Kidney capillary endothelial cell (primary cell): ENCODE measurements at regions not wholly inside any gene's neighbourhood (a gene's known extent, or its start where the extent isn't known, plus 50 kb on each side); places are given as distances from the start of the nearest gene placed in this dataset.

Experiments used
- DNase-seq: peaks from one replicate; pipeline ENCODE4 v3.0.0-alpha.2; 2018; ENCODE audit warnings: low spot score

DNA sequence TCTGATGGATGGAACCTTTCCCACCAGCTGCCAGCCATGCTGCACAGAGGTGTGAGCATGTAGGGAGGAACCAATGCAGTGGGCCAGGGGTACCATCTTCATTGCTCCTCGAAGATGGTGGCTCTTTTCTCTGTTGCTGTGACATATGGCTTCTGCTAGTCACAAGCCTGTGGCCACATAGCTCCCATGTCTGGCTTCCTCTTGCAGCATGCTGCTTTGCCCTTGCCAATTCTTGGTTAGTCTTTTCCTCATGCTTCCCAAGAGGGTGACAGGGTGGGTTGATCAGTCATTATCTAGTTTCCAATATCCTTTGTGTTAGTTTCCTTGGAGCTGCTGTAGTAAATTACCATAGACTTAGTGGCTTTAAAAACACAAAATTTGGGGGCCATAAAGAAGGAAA is 123.4 kb downstream of the ETS2 start:
- no peak for DNase-seq

DNA sequence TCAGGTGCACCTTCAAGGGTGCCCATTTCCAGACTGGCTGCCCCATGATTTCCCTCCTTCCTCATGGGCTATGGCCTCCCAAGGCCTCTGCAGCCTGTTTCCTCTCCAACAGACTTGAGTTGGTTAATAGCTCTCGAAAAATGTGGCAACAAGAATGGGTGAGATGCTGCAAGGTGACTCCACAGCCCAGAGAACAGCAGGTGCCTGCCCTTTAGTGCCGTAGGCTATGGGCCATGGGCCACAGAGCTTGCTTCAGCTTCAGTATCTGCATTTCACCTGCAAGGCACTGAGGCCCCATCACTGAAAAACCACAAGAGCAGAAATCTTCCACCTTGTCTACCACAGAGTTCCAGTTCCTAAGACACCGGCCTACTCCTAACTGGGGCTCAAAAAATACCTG is 122.0 kb downstream of the ETS2 start:
- no peak for DNase-seq

DNA sequence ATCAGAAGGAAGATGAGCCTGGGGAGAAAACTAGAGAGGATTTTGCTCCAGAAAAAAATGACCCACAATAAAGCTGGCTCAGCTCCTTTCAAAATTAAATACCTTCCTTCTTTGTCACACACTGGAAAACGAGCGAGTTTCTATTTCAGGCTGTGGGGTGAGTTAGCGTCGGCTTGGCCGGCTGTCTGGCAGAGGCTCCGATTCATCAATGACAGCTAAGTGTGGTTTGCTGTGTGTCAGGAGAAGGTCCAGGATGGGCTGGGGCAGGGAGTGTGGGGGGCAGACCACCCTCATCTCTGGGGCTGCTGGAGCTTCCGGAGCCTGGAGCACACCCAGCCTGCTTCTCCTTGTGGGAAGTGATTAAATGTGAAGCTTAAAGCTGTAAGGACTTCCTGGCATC is 120.2 kb downstream of the ETS2 start:
- DNase-seq, result peak; percentile 87

DNA sequence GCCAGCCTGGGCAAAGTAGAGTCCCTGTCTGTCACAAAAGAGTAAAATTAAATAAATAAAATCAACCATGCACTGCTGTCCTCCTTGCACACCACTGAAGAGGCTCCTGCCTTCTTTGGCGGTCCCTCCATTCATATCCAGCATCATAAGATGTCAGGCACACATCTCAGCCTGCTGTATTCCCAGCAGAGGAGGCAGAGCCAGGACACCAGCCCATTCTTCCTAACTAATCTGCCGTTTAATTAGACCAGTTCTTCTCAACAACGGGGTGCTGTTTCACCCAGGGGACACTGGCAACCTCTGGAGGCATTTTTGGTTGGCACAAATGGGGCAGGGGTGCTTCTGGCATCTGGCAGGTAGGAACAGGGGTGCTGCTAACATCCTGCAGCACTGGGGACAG is 119.7 kb downstream of the ETS2 start:
- no peak for DNase-seq

DNA sequence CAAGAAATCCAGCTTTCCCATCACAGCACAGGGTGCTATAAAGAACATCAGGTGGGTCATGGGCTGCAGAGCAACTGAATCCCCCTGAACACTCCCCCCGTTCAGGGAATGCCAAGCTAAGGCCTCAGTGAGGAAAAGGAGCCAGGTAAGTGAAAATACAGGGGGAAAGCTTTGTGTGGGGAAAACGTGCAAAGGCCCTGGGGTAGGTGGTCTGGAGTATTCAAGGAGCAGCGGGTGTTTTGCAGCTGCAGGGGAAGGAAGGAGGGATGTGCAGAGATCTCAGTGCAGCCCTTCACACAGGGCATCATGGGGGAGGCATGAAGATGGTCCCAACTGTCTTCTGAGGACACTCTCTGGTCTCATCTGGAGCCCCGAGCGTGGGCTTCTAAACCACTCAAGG is 119.2 kb downstream of the ETS2 start:
- no peak for DNase-seq

DNA sequence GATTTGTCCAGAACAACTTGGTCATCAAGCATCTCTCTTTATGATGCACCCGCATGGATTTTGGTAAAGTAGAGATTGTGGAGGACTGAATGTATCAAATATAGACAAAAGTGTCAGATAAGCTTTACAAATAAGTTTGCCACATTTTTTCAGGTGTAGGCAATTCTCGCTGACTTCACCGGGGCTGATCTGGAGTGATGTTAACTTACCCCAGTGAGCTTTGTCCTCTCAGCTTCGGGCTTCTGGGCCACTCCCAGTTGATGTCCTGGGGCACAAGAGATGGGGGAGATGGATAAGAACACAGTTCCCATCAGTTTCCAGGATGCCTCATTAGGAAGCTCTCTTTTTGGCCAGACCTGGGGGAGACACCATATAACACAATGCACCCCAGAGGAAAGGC is 117.7 kb downstream of the ETS2 start:
- no peak for DNase-seq

DNA sequence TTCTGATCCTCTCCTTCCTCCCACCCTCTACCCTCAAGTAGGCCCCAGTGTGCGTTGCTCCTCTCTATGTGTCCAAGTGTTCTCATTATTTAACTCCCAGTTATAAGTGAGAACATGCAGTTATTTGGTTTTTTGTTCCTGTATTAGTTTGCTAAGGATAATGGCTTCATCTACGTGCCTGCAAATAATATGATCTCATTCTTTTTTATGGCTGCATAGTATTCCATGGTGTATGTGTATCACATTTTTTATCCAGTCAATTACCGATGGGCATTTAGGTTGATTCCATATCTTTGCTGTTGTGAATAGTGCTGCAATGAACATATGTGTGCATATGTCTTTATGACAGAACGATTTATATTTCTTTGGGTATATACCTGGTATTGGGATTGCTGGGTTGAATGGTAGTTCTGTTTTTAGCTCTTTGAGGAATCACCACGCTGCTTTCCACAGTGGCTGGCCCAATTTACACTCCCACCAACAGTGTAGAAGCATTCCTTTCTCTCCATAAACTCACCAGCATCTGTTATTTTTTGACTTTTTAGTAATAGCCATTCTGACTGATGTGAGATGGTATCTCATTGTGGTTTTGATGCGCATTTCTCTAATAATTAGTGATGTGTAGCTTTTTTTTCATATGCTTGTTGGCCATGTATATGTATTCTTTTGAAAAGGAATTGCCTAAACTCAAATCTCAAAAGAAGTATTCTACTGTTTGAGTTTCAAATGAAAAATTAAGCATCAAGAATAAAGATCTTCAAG is 116.9 kb downstream of the ETS2 start:
- no peak for DNase-seq

DNA sequence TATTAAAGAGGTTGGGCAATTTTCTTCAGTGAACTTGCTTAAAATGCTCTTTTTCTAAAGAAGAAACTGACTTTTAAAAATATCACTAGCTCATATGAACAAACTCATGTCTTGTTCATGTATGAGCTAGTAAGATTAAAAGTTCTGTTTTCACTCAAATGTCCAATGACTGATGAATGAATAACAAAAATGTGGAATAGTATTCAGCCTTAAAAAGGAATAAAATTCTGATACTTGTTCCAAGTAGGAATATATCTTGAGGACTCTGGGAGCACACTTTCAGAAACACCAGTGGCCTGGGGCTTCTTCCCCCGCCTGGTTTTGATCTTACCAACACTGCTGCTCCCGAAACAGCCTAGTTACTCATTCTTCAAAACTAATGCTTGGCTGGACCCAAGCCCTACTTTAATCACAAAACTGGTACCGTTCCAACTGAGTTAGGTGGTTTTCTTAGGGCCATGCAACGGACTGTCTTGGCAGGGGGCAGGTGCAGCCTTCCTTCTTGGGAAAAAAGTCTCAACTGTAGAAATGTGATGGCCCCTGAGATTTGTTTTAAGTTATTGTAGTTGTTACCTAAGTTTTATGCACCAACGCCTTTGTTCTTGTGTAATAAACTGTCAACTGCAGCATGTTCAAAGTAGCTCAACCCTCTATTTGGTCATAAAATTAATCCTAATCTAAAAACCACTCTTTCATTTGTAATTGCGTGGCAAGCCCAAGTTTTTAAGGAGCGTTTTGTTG is 116.0 kb downstream of the ETS2 start:
- no peak for DNase-seq

DNA sequence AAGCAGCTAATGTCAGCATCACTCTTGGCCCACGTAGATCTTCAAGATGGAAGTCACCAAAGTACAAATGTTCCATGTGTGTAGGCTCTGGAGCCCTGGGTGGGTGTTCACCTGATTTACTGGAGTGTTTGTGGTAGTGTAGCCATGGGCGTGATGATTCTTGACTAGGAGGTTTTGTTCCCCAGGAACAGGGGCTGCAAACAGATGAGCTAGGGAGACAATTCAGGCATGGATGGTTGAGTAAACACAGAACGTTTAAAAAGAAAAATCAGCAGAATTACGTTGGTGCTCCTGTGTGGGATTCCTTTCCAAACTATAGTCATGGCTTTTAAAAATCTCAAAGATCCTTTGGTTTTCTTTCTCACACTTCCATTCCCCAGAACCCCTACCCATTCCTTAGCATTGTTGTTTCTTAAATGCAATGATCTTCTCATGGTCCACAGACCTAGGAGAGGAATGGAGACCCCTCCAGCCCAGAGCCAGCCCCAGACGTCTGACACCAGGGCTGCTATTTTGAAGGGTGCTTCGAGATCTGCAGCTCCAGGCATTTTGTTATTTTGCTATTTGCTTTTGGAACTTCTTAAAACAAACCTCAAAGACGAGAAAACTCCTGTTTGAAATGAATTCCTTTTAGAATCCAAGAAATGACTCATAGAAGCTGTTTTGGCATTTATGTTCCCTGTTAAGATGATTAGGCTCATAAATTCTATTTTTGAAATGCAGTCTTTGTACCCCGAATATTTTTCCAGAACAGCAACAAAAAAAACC is 115.1 kb downstream of the ETS2 start:
- no peak for DNase-seq

DNA sequence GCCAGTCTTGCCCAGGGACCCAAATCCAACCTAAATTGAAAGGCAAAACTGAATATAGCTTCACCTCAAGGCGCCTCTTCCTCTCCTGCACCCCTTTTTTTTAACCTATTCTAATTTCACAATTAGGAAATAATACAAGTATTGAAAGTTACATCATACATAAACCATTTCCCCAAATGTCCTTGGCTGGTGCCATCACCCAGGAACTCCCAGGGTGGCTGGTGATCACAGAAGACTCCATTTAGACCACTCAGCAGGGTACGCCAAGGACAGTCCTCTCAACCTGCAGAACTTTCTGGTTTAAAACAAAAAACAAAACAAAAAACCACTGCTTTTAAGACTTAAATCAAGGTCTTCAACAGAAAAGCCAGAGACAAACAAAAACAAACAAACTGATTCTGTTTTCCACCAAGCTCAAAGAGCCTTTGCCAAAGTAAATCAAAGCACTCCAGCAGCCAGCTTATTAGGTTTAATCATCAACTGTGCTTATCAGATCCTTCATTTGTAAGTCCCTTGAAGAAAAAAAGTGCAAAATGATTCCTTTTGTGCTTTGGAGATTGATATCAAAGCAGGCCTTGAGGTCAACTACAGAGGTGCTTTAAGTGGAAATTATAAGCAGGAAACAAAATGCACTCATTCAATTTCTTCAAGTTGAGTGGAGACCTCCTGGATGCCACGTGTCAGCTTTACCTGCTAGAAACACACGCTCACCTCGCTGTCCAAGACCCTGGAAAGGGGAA is 113.0 kb downstream of the ETS2 start:
- no peak for DNase-seq

DNA sequence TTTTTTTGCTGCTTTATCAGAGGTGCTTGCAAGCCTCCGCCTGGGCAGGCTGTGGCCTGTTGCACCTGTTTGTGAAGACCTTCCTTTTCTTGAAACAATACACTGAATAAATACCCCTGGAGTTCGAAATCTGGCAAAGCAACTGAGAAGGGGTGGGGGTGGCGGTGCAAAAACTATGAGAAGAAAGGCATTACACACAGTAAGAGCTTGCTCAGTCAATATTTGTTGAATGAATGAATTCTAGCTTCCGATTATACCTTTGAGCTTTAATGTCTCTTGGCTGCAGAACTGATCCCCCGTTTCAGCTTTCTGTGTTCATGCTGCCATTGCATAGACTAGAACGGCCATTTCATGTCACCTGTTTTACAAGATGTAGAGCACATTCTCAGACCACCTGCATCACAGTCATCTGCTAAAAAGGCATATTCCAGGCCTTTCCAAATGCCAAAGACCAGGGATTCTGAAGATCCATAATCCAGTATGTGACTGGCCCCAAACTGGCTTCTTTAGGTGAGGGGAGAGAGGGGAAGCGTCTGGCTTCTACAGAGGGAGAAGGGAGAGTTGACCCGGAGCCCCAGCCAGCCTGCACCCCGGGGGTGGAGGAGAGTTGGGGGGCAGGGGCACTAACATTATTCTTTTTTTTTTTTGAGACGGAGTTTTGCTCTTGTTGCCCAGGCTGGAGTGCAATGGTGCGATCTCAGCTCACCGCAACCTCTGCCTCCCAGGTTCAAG is 111.5 kb downstream of the ETS2 start:
- DNase-seq, result no peak

DNA sequence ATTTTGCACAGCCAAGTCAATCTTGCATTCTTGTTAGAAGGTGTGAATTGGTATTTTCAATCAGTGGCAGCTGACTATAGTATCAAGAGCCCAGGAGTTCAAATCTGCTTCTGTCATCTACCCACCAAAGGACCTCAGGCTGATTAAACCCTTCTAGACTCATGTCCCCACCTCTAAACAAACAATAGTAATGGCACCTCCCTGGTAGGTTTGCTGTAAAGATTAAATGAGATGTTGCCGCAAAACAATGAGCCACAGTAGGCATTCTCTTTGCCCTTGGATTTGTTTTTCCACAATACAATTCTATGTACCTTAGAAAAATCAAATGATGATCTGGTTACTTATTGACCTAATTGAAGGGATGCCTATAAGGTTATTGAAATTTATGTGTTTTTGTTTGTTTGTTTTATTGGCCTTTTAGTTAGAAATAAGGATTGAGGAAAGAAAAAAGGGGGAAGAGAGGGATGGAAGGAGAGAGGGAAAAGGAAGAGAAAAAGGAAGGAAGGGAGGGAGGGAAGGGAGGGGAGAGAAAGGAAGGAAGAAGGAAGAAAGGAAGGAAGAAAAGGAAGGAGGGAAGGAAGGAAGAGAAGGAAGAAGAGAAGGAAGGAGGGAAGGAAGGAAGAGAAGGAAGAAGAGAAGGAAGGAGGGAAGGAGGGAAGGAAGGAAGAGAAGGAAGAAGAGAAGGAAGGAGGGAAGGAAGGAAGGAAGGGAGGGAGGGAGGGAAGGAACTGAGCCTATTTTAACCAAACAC is 110.7 kb downstream of the ETS2 start:
- no peak for DNase-seq

DNA sequence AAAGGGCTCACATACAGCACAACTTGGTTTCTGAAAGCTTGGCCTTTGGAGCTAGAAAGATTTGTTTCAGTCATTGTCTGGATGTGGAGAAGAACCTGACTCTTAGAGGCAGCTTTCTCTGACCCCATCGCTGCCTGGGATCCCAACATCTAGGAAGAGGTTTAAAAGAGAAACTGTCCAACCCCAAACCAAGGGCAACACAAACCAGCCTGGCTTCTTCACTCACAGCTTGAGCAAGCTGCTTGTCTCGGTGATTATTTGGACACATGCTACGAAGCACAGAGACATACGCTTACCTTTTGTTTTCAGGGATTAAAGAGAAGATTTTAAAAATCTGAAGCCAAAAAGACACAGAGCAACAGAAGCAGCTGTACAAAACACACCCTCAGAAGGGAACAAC is 109.8 kb downstream of the ETS2 start:
- DNase-seq, result no peak

DNA sequence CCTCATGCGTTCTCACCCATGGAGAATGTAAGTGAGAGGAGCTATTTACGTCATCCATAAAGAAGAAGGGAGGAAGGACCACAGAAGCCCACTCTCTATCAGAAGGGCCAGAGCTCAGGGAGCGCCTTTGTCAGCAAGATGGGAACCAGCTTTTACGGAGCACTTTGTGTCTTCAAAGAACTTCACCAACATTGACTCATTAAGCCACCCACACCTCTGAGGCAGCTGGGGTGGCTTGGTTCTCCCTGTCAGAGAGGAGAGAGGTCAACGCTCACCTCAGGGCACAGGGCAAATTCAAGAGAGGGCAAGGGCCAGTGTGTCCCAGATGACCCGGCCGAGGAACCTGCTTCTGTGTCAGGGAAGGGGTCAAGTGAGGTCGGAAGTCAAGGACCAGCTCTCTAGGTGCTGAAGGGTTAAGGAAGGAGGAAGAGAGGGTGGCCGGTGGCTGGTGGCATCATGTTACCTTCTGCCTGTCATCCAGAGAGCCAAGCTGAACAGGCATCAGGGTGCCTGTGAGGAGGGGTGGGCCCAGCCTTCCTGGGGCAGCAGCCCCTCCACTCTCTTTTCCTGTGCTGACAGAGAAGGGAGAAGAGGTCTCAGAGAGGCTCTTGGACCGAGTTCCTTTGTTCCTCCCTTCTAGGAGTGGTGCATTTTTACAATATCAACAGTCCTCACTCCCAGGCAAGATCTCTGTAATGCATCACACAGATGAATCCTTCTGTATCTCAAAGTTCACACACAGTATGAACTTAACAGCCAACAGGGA is 109.0 kb downstream of the ETS2 start:
- DNase-seq, result no peak

DNA sequence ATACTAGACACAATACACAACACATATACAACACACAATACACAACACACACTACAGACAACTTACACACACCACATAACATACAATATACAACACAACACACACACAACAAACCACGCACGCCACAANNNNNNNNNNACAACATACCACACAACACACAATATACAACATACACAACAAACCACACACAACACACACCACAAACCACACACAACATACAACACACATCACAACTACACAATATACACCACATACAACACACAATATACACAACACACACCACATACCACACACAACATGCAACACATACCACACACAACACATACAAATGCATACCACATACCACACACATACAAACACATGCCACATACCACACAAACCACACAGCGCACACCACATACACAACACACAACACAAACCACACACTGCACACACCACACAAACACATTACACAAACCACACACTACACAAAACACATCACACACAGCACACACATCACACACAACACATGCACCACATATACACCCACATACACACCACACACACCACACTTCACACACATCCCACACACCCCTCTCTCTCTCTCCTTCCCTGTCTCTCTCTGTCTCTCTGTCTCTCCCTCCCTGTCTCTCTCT is 108.3 kb downstream of the ETS2 start:
- no peak for DNase-seq

DNA sequence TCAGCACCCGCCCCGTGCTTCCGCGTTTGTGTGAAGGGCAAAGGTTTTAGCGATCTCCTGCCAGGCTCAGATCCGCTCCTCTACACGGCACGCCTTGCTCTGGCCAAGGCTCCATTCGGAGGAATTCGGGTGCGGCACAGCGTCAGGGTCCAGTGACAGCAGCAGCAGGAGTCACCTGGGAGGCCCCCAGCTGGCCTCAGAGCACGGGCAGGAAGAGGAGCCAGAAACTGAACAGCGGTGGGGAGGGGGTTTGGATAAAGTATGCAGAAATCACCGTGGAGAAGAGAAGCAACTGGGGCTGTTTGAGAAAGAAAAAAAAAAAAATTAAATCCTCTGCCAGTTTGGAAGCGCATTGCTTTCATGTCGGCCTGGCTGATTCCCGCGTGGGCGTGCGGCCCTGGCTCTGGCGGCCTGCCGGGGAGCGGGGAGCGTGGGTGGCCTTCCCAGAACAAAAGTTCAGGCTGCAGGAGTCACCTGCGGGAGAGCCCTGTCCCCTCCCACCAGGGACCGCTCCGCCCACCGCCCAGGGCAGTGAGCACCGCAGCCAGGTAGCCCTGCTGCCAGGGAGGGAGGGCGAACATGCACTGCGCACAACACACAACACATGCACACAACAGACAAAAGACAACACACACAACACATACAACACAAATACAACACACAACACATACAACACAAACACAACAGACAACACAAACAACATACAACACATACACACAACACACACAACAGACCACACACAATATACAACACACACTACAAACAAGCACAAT is 107.6 kb downstream of the ETS2 start:
- no peak for DNase-seq

DNA sequence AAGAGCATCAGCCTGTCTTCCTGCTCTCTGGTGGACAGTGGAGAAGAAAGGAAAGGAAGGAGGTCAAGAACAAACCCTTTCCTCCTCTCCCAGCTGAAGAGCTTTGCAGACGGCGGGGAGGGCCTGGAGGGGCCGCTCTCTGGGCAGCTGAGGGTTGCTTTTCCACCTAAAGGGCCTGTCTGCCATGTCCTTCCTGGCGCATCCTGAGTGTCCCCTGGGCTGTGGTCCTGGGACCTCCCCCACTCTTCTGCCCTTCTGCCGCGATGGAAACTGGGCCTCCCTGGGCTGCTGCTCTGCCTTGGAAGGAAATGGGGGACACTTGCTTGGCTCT is 107.0 kb downstream of the ETS2 start:
- peak; percentile 16 for DNase-seq

DNA sequence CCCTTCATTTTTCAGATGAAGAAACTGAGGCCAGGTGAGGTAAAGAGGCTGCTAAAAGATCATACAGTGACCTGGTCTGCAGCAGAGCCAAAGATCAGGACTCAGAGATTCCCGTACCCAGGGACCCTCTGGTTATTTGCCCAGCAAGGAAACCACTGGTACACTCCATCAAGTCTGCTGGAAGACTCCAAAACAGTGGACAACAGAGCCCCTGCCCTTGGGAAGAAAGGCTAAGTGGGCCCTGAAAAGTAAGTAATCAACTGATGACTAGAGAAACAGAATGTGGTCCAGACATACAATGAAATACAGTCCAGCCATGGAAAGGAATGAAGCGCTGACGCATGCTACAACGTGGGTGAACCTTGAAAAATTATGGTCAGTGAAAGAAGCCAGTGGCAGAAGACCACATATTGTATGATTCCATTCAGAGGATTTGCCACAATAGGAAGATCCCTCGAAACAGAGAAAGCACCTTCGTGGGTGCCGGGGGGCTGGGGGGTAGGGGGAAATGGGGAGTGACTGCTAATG is 106.4 kb downstream of the ETS2 start:
- DNase-seq, result no peak
